CD4-positive, alpha-beta T cell treated with Interleukin-10 for 1 hour (primary cell): ENCODE measurements at regions not wholly inside any gene's neighbourhood (a gene's known extent, or its start where the extent isn't known, plus 50 kb on each side); places are given as distances from the start of the nearest gene placed in this dataset.

Source experiments
- DNase-seq: peaks from one replicate; pipeline ENCODE4 v3.0.0-alpha.2; 2020

- DNase-seq, result no peak
Observed at GRCh38 chr4:100721490-100721889, 203.7 kb upstream of the EMCN start.

GRCh38 chr4:100721077-100721476 is 203.3 kb upstream of the EMCN start:
- no peak for DNase-seq

GRCh38 chr4:100716416-100716815 is 198.6 kb upstream of the EMCN start:
- no peak for DNase-seq

GRCh38 chr4:100708776-100709175 is 191.0 kb upstream of the EMCN start:
- no peak for DNase-seq

GRCh38 chr4:100707786-100708185 is 190.0 kb upstream of the EMCN start:
- DNase-seq, result no peak

- no peak for DNase-seq
Observed at GRCh38 chr4:100696531-100696930, 178.7 kb upstream of the EMCN start.

GRCh38 chr4:100695871-100696270 is 178.0 kb upstream of the EMCN start:
- no peak for DNase-seq

GRCh38 chr4:100695039-100695654 is 177.3 kb upstream of the EMCN start:
- DNase-seq, result no peak

GRCh38 chr4:100694467-100694866 is 176.6 kb upstream of the EMCN start:
- DNase-seq, result no peak

GRCh38 chr4:100690812-100691211 is 173.0 kb upstream of the EMCN start:
- DNase-seq, result no peak

- DNase-seq, result no peak
Observed at GRCh38 chr4:100688368-100688767, 170.5 kb upstream of the EMCN start.

GRCh38 chr4:100682477-100683218 is 164.8 kb upstream of the EMCN start:
- DNase-seq, result no peak

- no peak for DNase-seq
Observed at GRCh38 chr4:100681289-100681688, 163.5 kb upstream of the EMCN start.

- no peak for DNase-seq
Observed at GRCh38 chr4:100679926-100680325, 162.1 kb upstream of the EMCN start.

GRCh38 chr4:100674976-100675375 is 157.2 kb upstream of the EMCN start:
- no peak for DNase-seq

GRCh38 chr4:100657187-100657586 is 139.4 kb upstream of the EMCN start:
- DNase-seq, result no peak

- no peak for DNase-seq
Observed at GRCh38 chr4:100651499-100652175, 133.8 kb upstream of the EMCN start.

- no peak for DNase-seq
Observed at GRCh38 chr4:100649417-100649816, 131.6 kb upstream of the EMCN start.

GRCh38 chr4:100644150-100644549 is 126.3 kb upstream of the EMCN start:
- no peak for DNase-seq

GRCh38 chr4:100641336-100641735 is 123.5 kb upstream of the EMCN start:
- DNase-seq, result no peak

GRCh38 chr4:100635899-100636298 is 118.1 kb upstream of the EMCN start:
- no peak for DNase-seq

- DNase-seq, result no peak
Observed at GRCh38 chr4:100633269-100633668, 115.4 kb upstream of the EMCN start.

- no peak for DNase-seq
Observed at GRCh38 chr4:100632163-100632562, 114.3 kb upstream of the EMCN start.

- no peak for DNase-seq
Observed at GRCh38 chr4:100631281-100631968, 113.6 kb upstream of the EMCN start.
